Activated naive CD4-positive, alpha-beta T cell treated with anti-CD3 and anti-CD28 coated beads, Interleukin-2, amount 50 U/mL, for 72 hours (primary cell): ENCODE measurements at regions not wholly inside any gene's neighbourhood (a gene's known extent, or its start where the extent isn't known, plus 50 kb on each side); places are given as distances from the start of the nearest gene placed in this dataset.
"Not testable (repeated sequence)": the region's sequence is repeated elsewhere in the genome, so short reads cannot be mapped to it uniquely, and the experiment has no call there.

Source experiments
- ATAC-seq, 2 donors: fragments of 150-1000 bp; cut with Tn5 transposase; 2 replicates each; pipeline ENCODE4 v1.10.0; 2021; ENCODE audit warnings: mild to moderate bottlenecking in 2 of 2, moderate library complexity in 2 of 2
- DNase-seq, 2 donors: peaks; one replicate each; pipeline ENCODE4 v3.0.0; 2021 to 2022; ENCODE audit warnings: low spot score in 2 of 2
- H3K27ac Mint-ChIP-seq, 2 donors: one replicate each; pipeline ENCODE4 v1.8.0; 2022; ENCODE audit warnings: mild to moderate bottlenecking in 2 of 2, mixed read lengths in 2 of 2
- H3K36me3 Mint-ChIP-seq, 2 donors: one replicate each; pipeline ENCODE4 v1.8.0; 2022; ENCODE audit warnings: mixed read lengths in 2 of 2
- H3K9me3 Mint-ChIP-seq, 2 donors: one replicate each; pipeline ENCODE4 v1.8.0; 2022; ENCODE audit warnings: mixed read lengths in 2 of 2

DNA sequence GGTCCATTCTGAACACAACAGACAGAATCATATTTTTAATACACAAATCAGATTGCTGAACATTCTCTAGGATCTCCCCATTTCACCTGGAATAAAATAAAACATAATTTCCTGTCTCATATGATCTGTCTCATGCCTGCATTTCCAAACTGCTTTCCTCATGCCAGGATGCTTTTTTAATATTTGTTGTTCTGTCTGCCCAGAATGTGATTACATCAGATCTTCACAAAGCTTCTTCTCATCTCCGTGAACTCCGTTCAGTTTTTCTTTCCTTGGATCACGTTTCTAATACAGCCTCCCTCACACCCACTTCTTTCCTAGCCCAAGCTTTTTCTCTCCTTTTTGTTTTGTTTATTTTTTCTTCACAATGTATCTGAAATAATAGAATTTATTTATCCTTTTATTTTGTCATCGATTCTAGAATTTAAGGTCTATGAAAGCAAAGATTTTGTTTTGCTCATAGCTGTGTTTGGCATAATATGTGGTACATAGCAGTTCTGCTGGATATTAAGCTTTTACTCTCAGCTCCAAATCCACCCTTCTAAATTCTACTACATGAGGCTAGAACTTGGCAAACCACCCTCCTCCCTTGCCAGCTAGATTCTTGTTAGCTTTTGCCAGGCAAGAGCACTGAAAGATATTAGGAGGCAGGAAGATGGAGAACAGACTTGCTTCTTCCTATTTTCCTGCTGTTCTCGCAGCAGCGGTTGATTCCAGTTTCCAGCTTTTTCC, 165.5 kb upstream of the SLIT2 start:
- peaks cover 0 to 11% of the 10 kb centered on the region in 2 donors for H3K9me3 Mint-ChIP-seq
- no peak for ATAC-seq
- H3K27ac Mint-ChIP-seq = no peak overlapping the region
- no peak for DNase-seq
- H3K36me3 Mint-ChIP-seq = no peaks in the 10 kb centered on the region

DNA sequence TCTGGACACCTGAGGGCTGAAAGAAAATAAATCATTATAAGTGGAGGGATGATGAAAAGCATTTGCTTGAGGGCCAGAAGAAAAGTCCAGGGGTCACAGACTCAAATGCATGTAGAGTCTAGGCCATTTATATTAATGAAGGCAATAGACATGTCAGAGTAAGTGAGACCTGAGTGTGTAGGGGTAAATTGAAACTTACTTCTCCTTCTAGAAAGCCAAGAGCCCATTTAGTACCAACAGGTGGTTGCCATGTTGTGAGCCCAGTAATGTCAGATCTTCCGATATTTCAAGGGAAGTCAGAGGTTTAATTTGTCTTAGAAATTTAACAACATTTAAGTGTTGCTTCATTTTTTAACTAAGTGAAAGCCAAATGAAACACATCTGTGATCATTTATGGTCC, 166.1 kb upstream of the SLIT2 start:
- DNase-seq (no peak), ATAC-seq (peak; percentile 11 to 62)
- Mint-ChIP-seq H3K27ac (no peak overlapping the region), H3K9me3 (peaks cover 0 to 17% of the 10 kb centered on the region in 2 donors), H3K36me3 (no peaks in the 10 kb centered on the region)

DNA sequence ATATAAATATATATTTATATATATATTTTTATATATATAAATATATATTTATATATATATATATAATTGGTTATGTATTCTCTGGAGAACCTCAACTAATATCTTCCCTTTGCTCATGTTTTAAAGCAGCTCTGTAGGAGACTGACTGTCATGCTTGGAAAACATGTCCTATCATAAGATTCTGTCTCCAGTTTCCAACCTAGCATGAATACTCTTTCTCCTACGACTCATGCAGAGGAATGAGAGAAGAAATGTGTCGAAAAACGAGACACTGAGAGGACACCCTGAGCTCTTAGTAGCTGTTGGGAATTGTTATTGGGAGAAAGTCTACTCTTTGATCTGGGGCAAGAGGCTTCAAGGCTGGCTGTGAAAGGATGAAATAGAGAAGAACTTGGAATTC, 166.5 kb upstream of the SLIT2 start:
- Mint-ChIP-seq H3K27ac (no peak overlapping the region), H3K36me3 (no peaks in the 10 kb centered on the region), H3K9me3 (peaks cover 0 to 19% of the 10 kb centered on the region in 2 donors)
- peak; percentile 47 to 52 for ATAC-seq
- DNase-seq = no peak

DNA sequence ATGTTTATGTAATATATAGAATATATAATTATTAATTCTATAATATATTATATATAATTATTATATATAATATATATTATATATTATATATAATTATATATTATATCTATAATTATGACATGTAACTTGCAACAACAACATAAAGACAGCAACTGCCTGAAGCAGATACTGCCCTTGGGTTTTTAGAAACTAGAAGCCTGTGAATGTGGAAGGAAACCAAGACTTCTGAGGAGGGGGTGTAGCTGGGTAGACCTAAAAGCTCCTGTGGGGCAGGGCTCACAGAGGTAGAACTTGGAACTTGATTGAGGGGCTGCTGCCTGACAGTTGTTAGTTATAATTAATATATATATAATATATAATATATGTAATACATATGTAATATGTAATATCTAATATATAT, 167.2 kb upstream of the SLIT2 start:
- Mint-ChIP-seq H3K9me3 (peaks cover 0 to 19% of the 10 kb centered on the region in 2 donors), H3K36me3 (no peaks in the 10 kb centered on the region), H3K27ac (no peak overlapping the region)
- ATAC-seq = peak; percentile 82 to 85
- no peak for DNase-seq

DNA sequence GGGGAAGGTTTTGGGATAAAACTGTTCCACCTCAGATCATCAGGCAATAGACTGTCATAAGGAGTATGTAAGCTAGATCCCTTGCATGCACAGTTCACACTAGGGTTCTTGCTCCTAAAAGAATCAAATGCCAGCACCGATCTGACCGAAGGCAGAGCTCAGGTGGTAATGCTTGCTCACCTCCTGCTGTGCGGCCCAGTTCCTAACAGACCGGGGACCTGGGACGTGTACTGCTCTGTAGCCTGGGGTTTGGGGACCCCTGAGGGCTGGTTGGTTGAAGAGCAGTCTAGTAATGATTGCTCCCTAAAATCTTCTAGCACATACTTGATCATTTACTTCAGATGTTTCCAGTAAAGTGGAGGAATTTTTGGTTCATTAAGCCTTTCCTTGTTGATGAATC, 173.1 kb upstream of the SLIT2 start:
- ATAC-seq = no peak
- Mint-ChIP-seq H3K36me3 (no peaks in the 10 kb centered on the region), H3K9me3 (peaks cover 0 to 21% of the 10 kb centered on the region in 2 donors)

DNA sequence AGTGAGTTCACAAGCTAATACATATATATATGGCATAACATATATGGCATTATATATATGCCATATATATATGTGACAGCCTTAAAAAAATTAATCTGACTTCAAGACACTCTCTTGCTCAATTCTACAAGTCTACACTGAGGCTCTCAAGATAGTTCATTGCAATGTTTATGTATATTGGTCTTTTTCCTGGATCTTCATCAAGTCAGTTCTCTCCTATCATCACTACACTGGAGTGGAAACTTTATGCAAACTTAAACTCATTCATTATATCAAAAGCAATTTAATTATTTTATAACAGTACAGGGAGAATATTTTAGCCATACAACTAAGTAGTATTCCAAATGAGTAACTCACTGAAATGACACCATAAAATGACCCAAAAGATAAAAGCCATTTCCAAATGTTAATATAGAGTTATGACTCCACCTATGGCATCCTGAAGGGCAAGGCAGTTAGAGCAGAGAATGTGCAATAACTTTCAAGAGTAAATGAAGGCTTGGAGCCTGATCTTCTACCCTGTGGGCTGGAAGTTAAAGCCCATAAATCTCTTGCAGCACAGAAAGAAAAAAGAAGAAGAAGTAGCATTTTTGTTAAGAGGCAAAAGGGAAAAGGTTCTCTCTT, 176.3 kb upstream of the SLIT2 start:
- ATAC-seq (no peak), DNase-seq (no peak)
- Mint-ChIP-seq H3K36me3 (no peaks in the 10 kb centered on the region), H3K9me3 (peaks cover 0 to 7% of the 10 kb centered on the region in 2 donors), H3K27ac (no peak overlapping the region)

More for the DNA sequence above, 173.1 kb upstream of the SLIT2 start:
- H3K27ac Mint-ChIP-seq = no peak overlapping the region
- DNase-seq = no peak

DNA sequence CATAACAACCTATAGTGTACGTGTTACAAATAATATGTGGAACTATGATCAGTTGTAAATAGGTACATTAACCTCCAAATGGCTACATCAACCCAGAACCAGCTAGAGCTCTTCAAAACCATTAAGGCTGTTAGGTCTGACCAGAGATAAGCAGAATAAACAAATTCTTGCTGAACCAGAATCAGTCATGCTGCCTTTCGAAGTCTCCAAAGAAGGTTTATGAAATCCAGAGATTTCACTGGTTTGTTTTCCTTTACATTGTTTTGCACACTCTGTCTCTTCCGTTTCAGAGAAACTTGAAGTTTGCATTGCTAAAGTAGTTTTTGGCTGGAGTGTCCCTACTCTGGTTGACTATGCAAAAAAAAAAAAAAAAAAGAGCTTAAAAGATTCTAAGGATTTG, 177.3 kb upstream of the SLIT2 start:
- H3K9me3 Mint-ChIP-seq = peaks cover 0 to 7% of the 10 kb centered on the region in 2 donors
- no peak for ATAC-seq
- no peak for DNase-seq
- H3K27ac Mint-ChIP-seq = no peak overlapping the region
- no peaks in the 10 kb centered on the region for H3K36me3 Mint-ChIP-seq

DNA sequence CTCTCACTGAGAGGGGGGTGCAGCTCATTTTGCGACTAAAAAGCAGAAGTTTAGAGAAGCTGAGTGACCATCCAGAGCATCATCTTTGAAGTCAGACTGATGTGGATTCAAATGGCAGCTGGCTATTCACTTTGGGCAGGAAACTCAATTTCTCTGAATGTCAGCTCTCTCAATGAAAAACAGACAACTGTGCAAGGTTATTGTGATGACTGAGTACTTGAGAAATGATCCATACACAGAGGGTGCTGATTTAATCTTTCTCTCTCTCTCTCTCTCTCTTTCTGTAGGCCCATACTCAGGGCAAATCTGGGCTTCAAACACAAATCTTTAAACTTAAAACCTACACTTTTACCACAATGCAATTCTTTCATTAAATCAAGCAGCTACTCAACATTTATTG, 185.8 kb upstream of the SLIT2 start:
- ATAC-seq = no peak
- Mint-ChIP-seq H3K9me3 (peaks cover 11 to 20% of the 10 kb centered on the region in 2 donors), H3K36me3 (no peaks in the 10 kb centered on the region), H3K27ac (no peak overlapping the region)
- DNase-seq = no peak

DNA sequence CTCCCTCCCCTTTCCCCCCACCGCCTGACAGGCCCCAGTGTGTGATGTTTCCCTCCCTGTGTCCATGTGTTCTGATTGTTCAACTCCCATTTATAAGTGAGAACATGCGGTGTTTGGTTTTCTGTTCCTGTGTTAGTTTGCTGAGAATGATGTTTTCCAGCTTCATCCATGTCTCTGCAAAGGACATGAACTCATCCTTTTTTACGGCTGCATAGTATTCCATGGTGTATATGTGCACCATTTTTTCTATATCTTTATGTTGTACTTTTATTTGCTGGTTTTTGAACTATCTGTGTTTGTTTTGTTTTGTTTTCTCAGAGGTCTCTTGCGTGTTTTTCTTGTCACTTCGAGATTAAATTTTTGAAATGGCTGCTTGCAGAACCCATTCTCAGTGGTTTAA, 188.8 kb upstream of the SLIT2 start:
- ATAC-seq = not testable (repeated sequence)

DNA sequence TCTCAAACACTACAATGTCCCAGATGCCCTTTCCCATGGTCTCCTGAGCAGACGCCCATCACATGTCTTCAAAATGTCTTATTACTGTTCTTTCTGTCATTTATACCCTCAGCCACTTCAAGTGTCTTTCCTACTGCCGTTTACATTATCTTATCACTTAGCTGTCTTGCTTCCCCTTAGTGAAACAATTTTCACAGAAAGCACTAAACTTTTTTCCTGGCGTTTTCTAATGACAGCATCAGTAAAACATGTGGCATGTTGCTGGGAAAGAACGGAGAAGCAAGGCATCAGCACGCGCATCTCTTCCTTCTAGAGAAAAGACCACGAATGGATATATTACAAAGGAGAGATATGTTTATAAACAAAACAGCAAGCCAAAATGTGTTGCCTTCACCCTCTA, 189.7 kb upstream of the SLIT2 start:
- DNase-seq (no peak), ATAC-seq (no peak)
- H3K27ac Mint-ChIP-seq = no peak overlapping the region
- peaks cover 0 to 4% of the 10 kb centered on the region in 2 donors for H3K36me3 Mint-ChIP-seq
- peaks cover 16 to 22% of the 10 kb centered on the region in 2 donors for H3K9me3 Mint-ChIP-seq

More for the DNA sequence above, 188.8 kb upstream of the SLIT2 start:
- not testable (repeated sequence) for H3K27ac Mint-ChIP-seq, H3K36me3 Mint-ChIP-seq, DNase-seq
- H3K9me3 Mint-ChIP-seq = peaks cover 12 to 22% of the 10 kb centered on the region in 2 donors

DNA sequence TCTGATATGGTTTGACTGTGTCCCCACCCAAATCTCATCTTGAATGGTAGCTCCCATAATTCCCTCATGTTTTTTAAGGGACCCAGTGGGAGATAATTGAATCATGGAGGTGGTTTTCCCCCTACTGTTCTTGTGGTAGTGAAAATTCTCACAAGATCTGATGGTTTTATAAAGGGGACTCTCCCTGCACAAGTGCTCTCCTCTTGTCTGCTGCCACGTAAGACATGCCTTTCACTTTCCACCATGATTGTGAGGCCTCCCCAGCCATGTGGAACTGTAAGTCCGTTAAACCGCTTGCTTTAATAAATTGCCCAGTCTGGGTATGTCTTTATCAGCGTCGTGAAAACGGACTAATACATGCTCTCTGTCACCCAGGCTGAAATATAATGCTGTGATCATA, 200.9 kb upstream of the SLIT2 start:
- ATAC-seq = no peak
- no peaks in the 10 kb centered on the region for H3K36me3 Mint-ChIP-seq
- no peak overlapping the region for H3K27ac Mint-ChIP-seq
- H3K9me3 Mint-ChIP-seq = peaks cover 15 to 18% of the 10 kb centered on the region in 2 donors
- no peak for DNase-seq

DNA sequence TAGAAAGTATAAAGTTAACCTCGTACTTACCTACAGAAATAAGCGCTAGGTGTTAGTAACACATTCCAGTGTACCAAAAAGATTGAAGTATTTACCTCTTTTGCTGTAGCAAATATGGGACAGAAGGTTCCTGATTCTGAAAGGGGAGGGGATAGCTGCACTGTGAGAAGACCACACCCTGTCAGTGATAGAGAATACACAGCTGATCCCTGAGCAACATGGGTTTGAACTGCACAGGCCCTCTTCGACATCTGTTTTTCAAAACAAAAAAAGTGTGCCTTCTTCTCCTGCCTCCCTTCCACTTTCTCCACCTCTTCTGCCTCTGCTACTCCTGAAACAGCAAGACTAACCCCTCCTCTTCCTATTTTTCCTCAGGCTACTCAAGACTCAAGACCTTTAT, 201.8 kb upstream of the SLIT2 start:
- no peak for ATAC-seq
- no peak overlapping the region for H3K27ac Mint-ChIP-seq
- no peaks in the 10 kb centered on the region for H3K36me3 Mint-ChIP-seq
- no peak for DNase-seq
- H3K9me3 Mint-ChIP-seq = peaks cover 16 to 18% of the 10 kb centered on the region in 2 donors

DNA sequence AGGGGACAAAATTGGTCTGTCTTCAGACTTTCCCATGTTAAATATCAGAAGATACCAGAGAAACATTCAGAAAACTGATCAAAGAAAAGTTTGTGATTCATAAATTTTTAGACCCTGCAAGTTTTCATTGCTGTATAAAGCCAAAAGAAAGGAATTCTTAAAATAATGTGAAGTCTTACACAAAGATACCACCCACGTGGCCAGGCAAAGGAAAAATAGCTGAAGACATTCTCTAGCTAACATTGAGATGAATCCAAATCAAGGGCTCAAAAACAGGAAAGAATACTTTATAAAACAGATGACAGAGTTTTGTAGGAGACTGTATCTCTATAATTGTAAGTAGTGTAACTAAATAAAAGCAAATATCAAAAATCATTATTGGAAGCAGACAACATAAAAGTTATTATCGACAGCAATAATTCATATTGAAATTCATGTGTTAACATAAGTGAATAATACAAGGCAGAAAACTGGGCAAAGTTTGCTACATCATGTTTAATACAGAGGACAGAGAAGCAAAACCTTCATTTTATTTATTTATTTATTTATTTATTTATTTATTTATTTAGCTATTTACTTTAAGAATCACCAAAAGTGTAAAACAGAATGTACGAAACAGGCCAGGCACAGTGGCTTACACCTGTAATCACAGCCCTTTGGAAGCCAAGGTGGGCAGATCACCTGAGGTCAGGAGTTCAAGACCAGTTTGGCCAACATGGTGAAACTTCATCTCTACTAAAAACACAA, 204.6 kb upstream of the SLIT2 start:
- ATAC-seq = no peak
- H3K36me3 Mint-ChIP-seq = no peaks in the 10 kb centered on the region
- no peak overlapping the region for H3K27ac Mint-ChIP-seq
- DNase-seq = no peak
- H3K9me3 Mint-ChIP-seq = peaks cover 18 to 21% of the 10 kb centered on the region in 2 donors

DNA sequence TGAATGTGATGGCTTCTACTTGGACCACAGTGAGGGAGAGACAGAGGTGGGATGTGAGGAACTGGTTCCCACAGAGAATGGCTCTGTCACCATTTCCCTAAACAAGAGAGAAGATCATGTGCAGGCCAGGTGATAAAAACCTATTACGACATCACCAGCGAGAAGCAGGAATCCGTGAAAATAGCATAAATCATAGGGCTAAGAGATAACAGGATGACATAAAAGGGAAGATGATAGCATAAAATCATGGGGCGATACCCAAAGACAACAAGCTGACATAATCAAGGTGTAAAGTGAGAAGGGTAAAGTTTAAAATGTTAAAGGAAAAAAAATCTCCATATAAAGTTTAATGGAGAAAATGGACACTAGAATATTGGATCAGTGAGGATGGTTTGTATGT, 205.5 kb upstream of the SLIT2 start:
- Mint-ChIP-seq H3K27ac (no peak overlapping the region), H3K9me3 (peaks cover 25 to 27% of the 10 kb centered on the region in 2 donors), H3K36me3 (peaks cover 0 to 4% of the 10 kb centered on the region in 2 donors)
- ATAC-seq (no peak), DNase-seq (no peak)

DNA sequence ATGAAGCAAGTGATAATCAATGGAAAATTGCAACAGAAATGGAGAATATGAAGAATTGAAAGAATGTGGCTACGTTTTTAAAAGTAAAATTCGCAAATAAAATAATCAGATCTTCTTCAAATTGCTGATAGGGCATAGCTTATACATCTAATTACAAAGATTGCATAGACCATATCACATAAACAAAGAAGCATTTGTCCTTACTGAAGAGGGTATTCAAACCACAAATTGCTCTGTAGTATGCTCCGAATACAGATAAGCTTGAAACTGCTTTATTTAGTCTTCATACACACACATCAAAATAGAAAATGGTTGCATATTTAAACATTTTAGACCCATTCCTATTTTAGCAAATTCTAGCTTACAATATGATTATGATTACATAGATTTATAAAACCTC, 206.7 kb upstream of the SLIT2 start:
- DNase-seq (no peak), ATAC-seq (no peak)
- Mint-ChIP-seq H3K9me3 (peaks cover 24 to 26% of the 10 kb centered on the region in 2 donors), H3K27ac (no peak overlapping the region), H3K36me3 (peaks cover 0 to 4% of the 10 kb centered on the region in 2 donors)

DNA sequence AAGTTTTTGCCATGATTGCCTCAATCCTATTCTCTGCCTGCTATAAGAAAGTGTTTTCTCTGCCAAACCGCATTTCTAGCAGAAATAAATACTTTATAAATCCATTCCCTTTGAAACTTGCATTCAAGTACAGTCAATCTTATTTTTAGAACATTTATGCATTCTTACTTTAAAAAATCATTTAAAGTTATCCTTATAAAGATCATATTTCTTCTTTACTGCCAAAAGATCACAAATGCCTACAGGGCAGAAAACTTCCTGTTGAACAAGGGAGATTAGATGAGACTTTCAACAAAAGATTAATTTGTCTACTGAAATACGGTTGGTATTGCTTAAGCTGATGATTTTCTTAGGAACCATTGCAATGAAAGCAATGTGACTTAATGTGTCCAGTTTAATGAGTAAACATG, 207.2 kb upstream of the SLIT2 start:
- Mint-ChIP-seq H3K9me3 (peaks cover 23 to 26% of the 10 kb centered on the region in 2 donors), H3K27ac (no peak overlapping the region), H3K36me3 (peaks cover 0 to 4% of the 10 kb centered on the region in 2 donors)
- DNase-seq = no peak
- no peak for ATAC-seq

DNA sequence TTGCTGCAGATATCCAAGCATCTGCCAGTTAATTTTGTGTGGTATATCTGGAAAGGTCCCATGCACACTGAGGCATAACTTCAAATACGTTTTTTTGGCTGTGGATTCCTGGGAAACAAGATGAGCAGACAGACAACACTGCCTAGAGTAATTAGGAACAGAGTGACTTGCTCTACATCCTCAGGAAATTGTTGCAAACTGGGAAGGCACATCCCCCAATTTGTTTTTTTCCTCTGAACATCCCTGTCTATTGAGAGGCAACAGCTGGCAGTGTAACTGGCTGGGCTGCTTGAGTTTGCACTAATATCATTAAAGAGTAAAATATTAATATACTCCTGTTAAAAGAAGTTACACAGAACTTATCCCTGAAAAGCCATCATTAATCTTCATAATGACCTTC, 207.7 kb upstream of the SLIT2 start:
- no peak for ATAC-seq
- Mint-ChIP-seq H3K36me3 (peaks cover 0 to 4% of the 10 kb centered on the region in 2 donors), H3K27ac (no peak overlapping the region), H3K9me3 (peaks cover 23 to 26% of the 10 kb centered on the region in 2 donors)
- no peak for DNase-seq
